GM12865 (cell line): ENCODE measurements at regions not wholly inside any gene's neighbourhood (a gene's known extent, or its start where the extent isn't known, plus 50 kb on each side); places are given as distances from the start of the nearest gene placed in this dataset.
"Not testable (repeated sequence)": the region's sequence is repeated elsewhere in the genome, so short reads cannot be mapped to it uniquely, and the experiment has no call there.

Experiments used
- DNase-seq: peaks from one replicate; pipeline ENCODE4 v3.0.0; 2010; ENCODE audit warnings: low read depth
- H3K4me3 ChIP-seq: 2 replicates; pipeline ENCODE4 v1.5.1; 2011; ENCODE audit warnings: mild to moderate bottlenecking, low read depth, low read length, control low read depth
- CTCF ChIP-seq: IDR thresholded peaks from 2 replicates; pipeline ENCODE4 v1.5.1; 2011; ENCODE audit warnings: low read length, control low read depth, low read depth, inconsistent platforms; ENCODE audit not compliant: insufficient read depth; ENCODE audit errors: missing control alignments

GRCh38 chr21:35521852-35522505 lies 472.9 kb upstream of the RUNX1 start:
- no peak overlapping the region for H3K4me3 ChIP-seq
- no peak for TF ChIP-seq CTCF
- no peak for DNase-seq

GRCh38 chr21:35521293-35521692 lies 472.2 kb upstream of the RUNX1 start:
- no peak for TF ChIP-seq CTCF
- no peak for DNase-seq
- H3K4me3 ChIP-seq = no peak overlapping the region

- no peak overlapping the region for H3K4me3 ChIP-seq
- TF ChIP-seq CTCF = no peak
- DNase-seq = no peak
Observed at GRCh38 chr21:35520856-35521255, 471.8 kb upstream of the RUNX1 start.

- TF ChIP-seq CTCF = no peak
- no peak overlapping the region for H3K4me3 ChIP-seq
- no peak for DNase-seq
Observed at GRCh38 chr21:35520302-35520701, 471.2 kb upstream of the RUNX1 start.

- no peak for DNase-seq
- H3K4me3 ChIP-seq = no peak overlapping the region
- no peak for TF ChIP-seq CTCF
Observed at GRCh38 chr21:35517865-35518264, 468.8 kb upstream of the RUNX1 start.

GRCh38 chr21:35516292-35516691 lies 467.2 kb upstream of the RUNX1 start:
- not testable (repeated sequence) for H3K4me3 ChIP-seq, DNase-seq

- H3K4me3 ChIP-seq = no peak overlapping the region
- DNase-seq = no peak
Observed at GRCh38 chr21:35512346-35512745, 463.2 kb upstream of the RUNX1 start.

More at GRCh38 chr21:35512346-35512745, 463.2 kb upstream of the RUNX1 start:
- TF ChIP-seq CTCF = no peak
